ENCODE measurements at regions not wholly inside any gene's neighbourhood (a gene's known extent, or its start where the extent isn't known, plus 50 kb on each side); places are given as distances from the start of the nearest gene placed in this dataset.

DNA sequence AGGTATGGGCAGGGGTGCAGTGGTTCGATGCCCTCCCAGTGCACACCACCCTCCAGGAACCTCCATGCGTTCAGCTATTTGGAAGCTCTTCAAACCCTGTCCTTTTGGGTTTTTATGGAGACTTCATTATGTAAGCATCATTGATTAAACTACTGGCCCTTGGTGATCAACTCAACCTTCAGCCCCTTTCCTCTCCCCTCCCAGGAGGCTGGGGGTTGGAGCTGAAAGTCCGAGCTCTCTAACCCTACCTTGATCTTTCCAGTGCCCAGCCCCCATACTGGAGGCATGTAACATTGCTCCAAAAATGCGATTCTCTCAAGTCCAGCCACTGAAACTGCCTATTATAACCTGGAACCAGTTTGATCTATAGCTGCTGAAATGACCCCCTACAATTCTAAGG is 188.1 kb downstream of the IPO8 start:
- no peak for DNase-seq (ENCODE audit: low spot score)

DNA sequence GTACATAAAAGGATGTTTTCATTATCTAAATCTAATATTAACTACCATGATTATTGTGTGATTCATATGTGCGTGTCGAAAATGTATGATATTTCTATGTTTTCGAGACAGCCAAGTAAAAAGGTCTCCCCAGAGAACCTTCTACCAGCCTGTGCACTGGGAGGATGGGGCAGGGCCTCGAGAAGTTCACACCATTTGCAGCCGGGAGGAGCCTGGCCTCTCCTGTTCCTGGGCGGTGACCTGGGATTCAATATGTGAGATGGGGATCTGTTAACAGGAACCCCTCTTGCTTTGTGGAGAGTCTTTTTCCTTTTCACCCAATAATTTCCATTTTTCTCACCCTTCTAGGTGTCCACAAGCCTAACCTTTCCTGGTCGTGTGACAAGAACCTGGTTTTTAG is 189.3 kb downstream of the IPO8 start:
- DNase-seq (ENCODE audit: low spot score): no peak

DNA sequence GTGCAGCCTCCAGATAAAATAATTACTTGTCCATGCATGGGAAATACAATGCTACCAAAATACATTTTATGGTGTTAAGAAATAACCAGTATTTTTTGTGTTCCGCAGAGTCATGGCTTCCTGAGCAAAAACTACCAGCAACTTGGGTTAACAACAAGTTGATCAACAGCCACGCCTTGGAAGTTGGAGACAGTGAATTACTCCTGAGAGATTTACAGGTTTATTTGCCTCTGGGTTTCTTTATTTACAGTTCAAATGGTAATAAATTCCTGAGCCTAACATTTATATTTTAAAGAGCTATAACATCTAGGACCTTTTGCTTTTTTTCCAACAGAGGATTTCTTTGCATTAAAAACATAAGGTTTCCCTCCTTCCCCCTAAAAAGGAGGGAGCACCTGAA is 194.0 kb downstream of the IPO8 start:
- no peak for DNase-seq (ENCODE audit: low spot score)

DNA sequence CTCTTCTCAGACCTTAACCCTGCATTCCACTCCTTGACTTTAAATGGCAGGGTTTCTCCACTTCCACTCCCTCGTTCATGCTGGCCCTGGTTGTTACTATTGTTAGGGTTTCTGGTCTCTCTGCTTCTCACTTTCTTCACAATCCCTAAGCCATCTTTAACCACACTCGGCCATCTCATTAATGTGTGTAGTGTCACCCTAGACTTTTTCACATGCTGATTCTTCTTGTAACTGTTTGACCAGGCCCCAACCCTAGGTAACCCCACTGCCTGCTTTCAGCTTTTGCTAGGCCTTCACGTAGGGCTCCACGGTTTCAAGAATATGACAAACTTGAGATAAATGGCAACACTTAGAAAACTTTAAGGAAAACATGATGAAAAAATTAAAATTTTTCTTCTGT is 195.1 kb downstream of the IPO8 start:
- DNase-seq (ENCODE audit: low spot score): no peak

DNA sequence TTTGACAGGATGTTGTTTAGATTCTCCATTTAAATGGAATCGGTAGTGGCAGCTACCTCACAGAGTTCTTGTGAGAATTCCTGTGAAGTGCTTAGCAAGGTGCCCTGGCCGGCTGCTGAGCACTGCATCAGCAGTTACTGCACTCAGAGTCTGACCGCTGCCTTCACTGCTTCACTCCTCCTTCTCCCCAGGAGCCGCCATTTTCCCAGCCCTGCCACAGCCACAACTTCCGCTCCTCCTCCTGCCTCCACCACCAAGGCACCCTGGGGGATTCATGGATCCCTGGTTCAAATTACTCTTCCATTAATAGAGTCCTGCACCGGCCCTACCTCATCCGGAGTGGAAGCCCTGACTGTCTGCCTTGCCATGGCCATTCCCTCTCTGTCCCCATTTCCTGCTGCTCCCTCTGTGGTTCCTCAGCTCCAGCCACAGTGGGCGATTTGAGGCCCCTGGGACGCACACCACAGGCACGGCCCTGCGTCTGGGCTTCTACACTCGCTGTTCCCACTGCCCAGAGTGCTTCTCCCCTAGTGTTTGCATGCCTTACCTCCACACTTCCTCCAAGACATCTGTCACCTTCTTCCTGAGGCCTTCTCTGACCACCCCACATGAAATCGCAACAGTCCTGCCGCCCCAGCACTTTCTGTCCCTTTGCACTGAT is 210.3 kb downstream of the IPO8 start:
- DNase-seq (ENCODE audit: low spot score): no peak

DNA sequence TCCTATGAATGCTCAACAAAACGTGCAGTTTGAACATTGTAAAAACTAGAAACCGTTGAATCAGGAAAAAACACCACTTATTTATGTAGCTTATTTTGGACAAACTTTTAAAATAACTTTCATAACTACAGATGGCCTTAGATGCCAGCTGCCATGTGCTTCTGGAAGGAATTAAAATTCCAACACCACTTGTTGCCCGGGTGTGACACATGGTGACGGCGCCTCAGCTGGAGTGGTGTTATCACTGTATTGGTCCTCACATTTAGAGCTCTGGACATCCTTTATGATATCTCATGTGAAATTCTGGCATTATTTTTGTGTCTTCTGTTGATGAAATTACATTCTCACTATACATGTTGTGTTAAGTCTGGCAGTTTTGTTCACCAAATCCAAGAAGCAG is 211.0 kb downstream of the IPO8 start:
- no peak for DNase-seq (ENCODE audit: low spot score)

DNA sequence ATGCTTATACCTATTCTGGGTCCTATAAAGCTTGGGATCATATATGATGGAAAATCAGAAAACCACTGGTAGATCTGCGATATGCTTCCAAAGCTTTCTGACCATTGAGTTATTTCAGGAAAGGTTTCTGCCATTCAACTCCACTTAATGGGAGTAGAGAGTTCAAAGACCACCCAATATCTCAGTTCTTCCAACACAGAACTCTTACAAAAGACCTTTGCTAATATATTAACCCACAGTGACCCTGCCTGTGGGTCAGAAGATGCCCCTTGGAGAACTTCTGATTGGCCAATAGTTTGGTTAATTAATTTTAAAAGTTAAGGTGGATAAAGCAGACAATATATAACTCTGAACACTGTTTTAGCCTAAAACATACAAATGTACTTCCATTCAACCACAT is 213.0 kb downstream of the IPO8 start:
- no peak for DNase-seq (ENCODE audit: low spot score)

DNA sequence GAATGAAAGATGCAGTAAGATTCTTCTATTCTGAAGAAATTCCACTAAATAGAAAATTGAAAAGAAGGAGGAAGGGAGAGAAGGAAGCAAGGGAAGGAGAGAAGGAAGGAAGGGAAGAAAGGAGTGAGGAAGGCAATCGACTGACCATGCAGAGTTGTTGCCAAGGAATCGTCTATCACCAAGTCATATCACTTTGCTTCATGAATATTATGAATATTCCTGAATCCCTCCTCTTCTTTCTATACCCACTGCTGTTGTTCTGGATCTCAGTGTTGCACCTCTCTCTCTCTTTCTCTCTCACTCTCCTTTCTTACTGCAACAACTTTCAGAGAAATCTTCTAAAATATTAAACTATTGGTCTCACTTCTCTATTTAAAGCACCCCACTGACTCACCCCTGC is 222.4 kb downstream of the IPO8 start:
- no peak for DNase-seq (ENCODE audit: low spot score)

DNA sequence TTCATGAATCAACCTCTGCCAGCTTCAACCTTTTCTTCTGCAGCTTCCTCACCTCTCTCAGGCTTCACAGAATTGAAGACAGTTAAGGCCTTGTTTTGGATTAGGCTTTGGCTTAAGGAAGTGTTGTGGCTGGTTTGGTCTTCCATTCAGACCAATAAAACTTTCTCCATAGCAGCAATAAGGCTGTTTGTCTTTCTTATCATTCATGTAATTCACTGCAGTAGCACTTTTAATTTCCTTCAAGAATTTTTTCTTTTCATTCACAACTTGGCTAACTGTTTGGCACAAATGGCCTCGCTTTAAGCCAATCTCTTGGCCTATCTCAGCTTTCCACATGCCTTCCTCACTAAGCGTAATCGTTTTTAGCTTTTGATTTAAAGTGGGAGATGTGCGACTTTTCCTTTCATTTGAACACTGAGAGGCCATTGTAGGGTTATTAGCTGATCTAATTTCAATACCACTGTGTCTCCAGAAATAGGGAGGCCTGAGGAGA is 229.5 kb downstream of the IPO8 start:
- no peak for DNase-seq (ENCODE audit: low spot score)

DNA sequence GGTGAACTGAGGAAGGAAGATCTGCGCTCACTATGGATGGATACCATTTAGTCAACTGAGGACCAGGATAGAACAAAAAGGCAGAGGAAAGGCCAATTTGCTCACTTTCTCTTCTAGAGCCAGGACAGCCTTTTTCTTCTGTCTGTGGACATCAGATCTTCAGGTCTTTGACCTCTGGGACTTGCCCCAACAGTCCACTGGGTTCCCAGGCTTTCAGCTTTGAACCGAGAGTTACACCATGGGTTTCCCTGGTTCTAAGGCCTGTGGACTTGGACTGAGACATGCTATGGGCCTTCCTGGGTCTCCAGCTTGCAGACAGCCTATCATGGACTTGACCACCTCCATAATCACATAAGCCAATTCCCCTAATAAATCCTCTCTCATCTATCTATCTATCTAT is 232.0 kb downstream of the IPO8 start:
- no peak for DNase-seq (ENCODE audit: low spot score)

DNA sequence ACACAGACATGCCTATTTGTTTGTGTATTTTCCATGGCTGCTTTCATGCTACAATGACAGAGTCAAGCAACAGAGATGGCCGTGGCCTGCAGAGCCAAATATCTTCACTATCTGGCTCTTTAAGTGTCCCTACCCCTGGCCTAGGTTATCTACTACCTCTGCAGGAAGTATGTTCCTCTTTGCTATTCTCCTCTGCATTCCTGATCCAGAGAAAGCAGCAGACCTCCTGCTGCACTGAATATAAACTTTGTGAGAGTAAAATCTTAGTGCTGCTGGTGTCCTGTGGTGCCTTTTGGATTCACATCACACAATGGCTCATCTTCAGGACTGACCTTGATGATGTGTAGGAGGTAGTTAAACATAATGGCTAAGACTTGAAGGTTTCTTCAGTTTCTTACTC is 233.4 kb downstream of the IPO8 start:
- no peak for DNase-seq (ENCODE audit: low spot score)

DNA sequence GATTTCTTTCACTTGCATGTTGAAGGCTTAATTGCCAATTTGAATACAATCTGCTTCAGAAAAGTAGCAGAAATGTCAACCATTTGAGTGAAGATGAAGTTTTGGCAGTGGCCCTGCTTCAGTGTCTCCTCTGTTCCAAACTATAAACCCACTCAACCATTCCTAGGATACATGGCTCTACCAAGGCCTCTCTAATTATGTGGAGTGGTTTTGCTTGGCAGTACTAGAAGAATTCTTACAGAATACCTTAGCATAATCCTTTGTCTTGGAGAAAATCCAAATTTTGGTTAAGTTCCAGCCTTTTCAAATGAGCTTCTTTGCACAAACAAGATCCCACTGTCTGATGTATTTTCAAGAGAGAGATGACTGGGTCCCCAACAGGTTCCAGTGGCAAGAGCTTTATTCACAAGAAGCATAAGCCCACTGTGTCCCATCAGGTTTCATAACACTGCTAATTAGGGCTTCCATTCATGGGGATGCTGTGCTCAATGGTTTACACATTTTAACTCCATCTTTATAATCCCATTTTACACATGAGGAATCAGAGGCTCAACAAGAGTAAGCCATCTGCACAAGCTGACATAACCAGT is 234.5 kb downstream of the IPO8 start:
- no peak for DNase-seq (ENCODE audit: low spot score)

DNA sequence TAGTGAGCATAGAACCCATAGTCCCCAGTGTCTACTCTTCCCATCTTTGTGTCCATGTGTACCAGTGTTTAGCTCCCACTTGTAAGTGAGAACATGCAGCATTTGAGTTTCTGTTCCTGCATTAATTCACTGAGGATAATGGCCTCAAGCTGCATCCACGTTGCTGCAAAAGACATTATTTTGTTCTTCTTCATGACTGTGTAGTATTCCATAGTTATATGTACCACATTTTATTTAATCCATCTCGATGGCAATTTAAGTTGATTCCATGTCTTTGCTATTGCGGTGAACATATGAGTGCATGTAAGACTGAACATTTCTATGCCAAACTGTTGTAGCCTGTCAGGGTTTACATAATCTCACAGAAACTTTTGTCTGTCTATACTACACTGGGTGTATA is 237.2 kb downstream of the IPO8 start:
- no peak for DNase-seq (ENCODE audit: low spot score)

DNA sequence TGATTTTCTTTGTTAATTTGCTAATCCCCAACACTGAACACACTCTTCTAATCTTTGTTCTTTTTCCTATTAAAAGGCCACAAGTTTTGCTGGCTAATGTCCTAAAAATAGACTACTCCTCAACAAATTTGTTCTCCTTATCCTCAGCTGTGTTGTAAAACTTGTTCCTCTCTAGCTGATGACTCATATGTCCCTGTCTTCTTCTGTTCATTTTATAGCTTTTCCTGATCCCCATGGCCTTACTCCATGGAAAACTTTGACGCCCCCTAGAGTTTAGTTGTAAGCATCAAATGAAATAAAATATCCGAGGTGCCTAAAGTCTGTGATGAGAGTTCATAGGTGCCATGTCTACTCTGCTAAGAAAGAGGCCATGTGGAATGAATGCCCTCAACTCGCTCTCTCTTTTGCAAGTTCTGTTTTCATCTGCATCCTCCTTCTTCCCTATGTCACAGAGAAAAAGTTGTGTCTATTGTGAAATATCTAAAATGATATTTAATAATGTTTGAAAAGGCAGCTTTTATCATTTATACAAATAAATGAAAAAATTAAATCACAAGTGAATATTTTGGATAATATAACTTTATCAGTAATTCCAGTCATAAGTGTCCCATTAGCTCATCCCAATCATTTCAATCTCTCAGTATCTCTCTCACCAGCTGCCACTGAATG is 237.9 kb downstream of the IPO8 start:
- peak; percentile 62 for DNase-seq (ENCODE audit: low spot score)

DNA sequence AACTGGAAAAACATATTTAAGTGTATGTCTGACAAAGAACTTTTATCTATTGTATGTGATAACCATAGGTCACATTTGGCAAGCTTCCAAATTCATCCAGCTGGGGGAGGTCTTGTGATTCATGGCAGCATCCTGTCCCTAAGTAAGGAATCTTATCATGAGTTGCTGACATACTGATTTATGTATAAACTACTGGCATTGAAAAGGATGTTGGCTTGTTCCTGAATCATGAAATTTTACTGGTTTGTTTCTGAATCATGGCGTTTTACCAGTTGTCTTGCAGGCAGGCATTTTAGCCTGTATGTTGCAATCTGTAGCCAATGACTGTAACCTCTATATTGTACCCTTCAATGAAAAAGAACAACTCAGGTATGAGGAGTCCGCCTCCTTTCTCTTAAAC is 244.8 kb downstream of the IPO8 start:
- peak; percentile 98 for DNase-seq (ENCODE audit: low spot score)

DNA sequence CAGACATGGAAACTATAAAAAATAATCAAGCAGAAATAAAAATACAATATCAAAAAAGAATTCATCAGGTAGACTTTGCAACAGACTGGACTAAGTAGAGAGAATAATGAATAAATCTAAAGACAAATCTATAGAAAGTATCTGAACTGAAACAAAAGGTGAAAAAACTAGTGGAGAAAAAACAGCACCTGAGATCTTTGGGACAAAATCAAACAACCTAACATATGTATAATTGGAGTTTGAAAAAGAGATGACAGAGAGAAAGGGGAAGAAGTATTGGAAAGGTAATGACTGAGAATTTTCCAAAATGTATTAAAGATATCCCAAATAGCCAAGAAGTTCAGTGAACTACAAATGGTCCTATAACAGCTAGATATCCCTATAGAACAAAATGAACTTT is 245.4 kb downstream of the IPO8 start:
- no peak for DNase-seq (ENCODE audit: low spot score)

DNA sequence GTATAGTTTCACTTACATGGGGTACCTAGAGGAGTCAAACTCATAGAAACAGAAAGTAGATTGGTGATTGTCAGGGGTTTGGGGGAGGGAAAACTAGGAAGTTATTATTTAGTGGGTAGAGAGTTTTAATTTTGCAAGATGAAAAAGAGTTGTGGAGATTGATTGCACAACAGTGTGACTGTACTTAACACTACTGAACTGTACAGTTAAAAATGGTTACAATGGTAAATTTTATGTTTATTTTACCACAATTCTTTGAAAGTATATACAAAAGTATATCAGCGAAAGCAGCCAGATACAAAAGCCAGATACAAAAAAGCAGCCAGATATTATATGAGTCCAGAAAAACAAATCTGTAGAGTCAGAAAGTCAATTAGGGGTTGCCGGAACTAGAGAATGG is 247.6 kb downstream of the IPO8 start:
- no peak for DNase-seq (ENCODE audit: low spot score)

DNA sequence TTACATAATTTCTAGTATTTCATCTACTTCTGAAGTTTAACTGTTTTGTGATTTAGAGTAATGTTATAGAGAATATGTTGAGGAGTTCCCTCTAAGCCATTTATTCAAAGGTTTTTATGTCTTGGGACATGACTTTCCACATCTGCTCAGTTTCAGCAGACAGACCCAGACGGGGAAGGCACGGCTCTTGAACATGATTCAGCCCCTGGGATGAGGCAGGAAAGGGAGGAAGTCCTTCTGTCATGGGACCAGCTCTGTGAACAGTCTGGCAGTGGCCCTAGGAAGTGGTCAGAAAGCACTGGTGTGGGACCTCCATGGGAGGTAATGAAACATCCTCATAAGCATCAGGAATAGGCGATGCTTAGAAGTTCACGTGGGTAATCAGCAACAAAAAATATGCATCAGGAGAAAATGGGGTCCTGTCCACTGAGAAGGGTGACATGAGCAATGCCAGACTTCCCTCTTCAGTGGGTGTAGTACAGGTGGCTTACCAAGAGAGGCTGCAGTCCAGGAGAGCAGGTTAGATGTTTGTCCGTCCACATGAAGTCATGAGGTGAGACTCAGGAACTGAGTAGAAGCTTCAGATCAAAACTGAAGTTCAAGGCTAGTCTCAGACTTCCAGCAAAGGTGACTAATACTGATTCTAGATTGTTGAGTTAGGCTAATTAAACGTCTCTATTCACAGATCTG is 248.5 kb downstream of the IPO8 start:
- DNase-seq (ENCODE audit: low spot score): peak; percentile 74

DNA sequence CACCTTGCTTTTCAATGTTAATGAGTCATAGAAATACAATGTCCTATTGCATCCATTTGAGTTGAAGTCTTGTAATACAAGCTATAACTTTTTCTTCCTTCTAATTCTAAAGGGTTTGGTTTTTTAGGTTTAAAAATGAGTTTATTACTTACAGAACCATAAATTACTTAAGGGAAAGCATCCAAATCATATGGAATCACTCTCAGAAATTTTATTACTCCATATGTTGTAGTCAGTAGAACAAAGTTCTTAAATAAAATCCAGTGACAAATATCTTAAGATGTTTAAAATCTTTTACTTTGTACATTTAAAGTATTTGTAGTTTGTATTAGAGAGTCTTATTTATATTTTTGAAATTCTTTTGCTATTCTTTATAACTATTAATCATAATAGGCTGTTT is 253.2 kb downstream of the IPO8 start:
- DNase-seq (ENCODE audit: low spot score): no peak

DNA sequence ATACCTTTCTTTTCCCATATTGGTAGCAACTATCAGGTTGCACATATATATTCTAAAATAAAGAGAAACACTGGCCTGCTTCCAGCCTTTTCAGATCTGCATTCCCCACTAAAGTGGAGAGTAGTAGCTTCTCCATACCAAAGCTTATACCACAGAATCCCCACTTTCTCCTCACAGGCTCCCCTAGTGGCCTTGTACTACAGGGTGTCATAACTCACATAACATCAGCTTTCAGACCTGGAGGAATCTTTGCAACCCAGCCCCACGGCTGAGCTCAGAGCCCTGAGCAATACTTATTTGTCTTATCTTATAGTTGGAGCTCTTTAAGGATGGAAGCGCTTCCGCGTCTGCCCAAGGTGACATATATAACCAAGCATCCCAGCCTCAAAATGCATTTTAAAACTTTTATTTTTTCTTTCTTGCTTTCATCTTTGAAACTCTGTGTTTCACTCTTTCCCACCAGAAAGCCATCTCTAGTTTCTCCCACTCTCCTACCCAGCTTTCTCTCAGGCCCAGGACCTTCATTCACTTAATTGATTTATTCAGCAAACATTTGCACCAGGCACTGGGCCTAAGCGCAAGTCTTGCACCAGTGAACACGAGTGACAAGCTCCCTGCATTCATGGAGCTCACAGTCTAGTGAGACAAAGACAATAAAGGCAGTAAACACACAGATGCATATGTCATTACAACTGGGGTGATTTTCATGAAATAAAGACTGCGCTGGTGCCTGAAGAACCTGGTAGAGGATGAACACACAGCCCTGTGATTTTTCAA is 254.7 kb downstream of the IPO8 start:
- DNase-seq (ENCODE audit: low spot score): no peak

DNA sequence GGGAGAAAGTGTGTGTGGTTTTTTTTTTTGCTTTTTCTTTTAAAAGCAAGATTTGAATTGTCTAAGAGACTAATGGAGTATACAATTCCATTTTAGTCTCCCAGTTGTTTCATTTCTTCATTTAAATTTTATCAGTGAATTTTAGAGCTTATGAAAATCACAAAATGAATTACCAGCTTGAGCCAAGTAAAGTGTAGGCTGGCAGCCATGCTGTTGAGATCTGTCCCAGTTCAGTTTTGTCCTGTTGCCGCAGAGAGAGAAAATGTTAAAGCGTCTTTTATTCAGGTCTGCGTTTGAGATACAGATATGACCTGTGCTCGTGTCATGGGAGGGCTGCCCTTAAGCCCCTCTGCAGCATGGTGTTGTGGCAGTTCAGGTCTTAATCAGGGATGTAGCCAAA is 256.5 kb downstream of the IPO8 start:
- DNase-seq (ENCODE audit: low spot score): no peak

DNA sequence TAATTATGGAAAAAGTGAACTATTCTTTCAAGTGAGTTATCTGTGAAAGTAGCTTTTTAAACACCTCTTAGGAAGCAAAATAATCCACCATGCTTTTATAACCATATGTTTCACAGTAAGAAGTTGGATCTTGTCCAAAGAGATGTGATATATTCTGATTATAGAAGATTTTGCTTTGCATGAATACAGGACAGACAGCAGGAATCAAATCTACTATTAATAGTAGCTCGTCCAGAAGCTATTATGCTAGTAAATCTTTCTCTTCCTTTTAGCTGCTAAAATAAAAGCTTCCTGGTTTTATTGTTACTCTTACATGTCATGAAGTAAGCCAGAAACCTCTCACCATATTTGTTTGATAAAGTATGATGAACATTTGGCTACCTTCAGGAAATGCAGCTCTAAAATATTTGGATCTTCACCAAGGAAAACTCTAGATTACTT is 257.0 kb downstream of the IPO8 start:
- no peak for DNase-seq (ENCODE audit: low spot score)
